ENCODE measurements at regions not wholly inside any gene's neighbourhood (a gene's known extent, or its start where the extent isn't known, plus 50 kb on each side); places are given as distances from the start of the nearest gene placed in this dataset.

- TF ChIP-seq POLR2A (IDR thresholded peaks at IDR 0.05), result no peak
- TF ChIP-seq CTCF (IDR thresholded peaks at IDR 0.05), result no peak
- TF ChIP-seq POLR2AphosphoS5 (IDR thresholded peaks at IDR 0.05), result no peak
- no peak for TF ChIP-seq EP300 (IDR thresholded peaks at IDR 0.05)
Measured at GRCh38 chr3:3446251-3446650, 266.8 kb upstream of the CRBN start.
